ENCODE measurements at regions not wholly inside any gene's neighbourhood (a gene's known extent, or its start where the extent isn't known, plus 50 kb on each side); places are given as distances from the start of the nearest gene placed in this dataset.
"Not testable (repeated sequence)": the region's sequence is repeated elsewhere in the genome, so short reads cannot be mapped to it uniquely, and the experiment has no call there.

DNA sequence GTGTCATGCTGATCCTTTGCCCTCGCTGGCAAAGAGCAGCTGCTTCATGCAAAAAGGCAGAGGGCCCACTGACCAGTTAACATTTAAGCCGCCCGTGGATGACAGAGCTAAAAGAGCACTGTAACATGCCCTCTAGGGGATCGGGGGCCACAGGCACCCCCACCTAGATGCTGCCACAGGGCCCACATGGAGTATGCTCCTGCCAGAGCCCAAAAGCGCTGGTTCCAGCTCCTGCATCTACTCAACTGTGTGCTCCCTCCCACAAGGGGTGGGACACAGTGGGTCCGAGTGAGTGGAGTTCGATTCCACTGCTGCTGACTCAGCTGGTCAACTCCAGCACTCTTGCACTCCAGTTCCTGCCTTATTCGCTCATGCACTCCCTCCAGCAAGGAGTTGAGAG is 199.8 kb upstream of the CNTNAP2 start:
- DNase-seq, result no peak

DNA sequence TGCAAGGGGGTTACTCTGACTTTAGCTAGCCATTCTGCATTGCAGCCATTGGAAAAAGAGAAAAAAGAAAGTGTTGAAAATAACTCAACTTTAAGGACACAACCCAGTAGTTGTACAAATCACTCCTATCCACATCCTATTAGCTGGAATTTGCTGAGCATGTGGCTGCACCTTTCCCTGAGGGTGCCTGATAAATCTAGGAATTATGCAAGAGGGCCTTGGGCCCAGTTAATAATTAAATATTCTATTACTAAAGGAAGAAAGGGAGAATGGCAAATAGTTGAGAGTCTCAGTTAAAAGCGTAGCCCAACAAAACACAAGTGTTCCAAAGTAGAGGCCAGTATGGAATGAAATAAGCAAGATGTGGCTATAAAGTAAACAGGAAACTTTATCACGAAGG is 200.9 kb upstream of the CNTNAP2 start:
- DNase-seq, result no peak

DNA sequence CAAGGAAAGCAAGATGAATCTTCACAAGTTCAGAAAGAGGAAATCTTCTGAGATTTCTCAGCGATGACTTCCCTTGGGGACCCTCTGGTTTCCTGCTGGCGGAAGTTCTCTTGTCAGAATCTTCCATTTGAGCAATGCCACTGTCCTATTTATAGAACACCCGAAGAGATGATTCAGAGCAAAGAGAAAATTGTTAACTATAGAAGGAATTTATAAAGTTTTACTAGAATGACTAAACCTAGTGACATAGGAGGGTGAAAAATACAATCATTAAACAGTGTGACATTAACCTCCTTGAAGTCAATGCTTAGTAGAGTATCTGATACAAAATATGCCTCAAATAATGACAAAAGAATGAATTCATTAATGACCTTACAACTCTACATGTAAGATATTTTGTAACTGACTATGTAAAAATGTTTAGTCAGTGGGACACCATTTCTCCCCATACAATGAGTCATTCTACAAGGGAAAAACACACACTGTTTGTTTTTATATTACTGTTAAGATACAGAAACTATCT is 206.5 kb upstream of the CNTNAP2 start:
- DNase-seq, result peak; percentile 1 to 20 (median 11)

DNA sequence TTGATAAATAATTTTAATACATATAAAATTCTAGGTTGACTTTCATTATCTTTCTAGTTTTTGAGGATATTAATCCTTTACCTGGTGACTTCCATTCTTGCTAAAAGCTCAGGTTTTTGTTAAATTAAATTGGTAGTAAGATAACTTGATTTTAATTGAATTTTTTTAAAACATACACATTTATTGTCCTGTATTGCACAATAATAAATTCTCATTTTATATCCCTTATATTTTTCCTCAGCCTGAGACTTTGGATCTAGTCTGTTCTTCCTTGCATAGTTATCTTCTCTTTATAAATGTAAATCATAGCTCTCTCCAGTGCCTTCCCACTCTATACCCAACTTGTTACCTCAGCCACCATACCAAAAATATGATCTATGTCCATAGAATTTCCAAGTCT is 212.9 kb upstream of the CNTNAP2 start:
- no peak for DNase-seq

DNA sequence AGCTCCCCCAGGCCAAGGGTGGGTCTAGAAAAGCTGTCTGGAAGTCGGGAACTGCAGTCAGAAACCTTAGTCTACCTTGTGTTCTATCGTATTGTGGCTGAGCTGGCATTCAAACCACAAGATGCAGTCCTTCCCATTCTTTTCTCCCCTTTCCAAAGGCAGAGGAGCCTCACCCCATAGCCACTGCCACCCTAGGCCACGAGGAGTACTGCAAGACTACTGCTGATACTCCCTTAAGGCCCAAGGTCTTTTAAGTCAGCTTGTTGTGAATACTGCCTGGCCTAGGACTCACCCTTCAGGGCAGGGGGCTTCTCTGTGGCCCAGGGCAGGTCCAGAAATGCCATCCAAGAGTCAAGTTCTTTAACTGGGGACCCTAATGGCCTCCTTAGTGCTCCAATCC is 214.5 kb upstream of the CNTNAP2 start:
- no peak for DNase-seq

DNA sequence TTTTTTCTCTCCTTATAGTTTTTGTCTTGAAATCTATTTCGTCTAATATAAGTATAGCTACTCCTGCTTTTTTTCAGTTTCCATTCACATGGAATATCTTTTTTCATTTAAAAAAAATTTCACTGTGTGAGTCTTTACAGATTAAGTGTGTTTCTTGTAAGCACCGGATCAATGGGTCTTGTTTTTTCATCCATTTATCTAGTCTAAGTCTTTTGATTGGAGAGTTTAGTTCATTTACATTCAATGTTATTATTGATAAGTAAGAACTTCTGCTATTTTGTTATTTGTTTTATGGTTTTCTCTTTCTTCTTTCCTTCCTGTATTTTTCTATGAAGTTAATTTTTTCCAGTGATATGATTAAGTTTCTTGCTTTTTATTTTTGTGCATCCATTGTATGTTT is 216.7 kb upstream of the CNTNAP2 start:
- no peak for DNase-seq

DNA sequence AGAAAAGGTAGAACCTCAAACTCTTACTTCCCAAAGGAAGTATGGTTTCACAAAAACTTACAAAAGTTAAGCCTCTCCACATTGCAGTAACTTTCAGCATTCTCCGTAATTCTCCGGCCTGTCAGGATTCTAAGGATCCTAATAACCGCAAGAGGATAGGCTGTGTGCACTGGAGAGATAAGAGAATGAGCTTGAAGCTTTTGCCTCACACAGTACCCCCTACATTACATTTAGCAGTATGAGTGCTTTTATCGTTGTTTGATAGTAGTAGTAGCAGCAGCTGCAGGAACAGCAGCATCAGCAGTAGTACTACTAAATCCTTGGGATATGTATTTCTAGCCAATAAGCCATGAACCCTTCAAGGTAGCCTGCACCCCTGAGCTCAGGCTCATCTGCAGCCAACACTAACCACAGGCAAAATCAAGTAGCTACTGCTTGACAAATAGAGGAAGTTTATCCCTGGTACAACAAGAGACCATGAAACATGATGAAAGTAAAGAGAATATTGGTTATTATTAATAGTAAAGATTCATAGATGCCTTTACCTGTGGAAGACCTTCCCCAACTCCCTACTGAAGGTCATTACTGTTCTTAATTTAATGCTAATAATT is 222.6 kb upstream of the CNTNAP2 start:
- DNase-seq, result no peak

DNA sequence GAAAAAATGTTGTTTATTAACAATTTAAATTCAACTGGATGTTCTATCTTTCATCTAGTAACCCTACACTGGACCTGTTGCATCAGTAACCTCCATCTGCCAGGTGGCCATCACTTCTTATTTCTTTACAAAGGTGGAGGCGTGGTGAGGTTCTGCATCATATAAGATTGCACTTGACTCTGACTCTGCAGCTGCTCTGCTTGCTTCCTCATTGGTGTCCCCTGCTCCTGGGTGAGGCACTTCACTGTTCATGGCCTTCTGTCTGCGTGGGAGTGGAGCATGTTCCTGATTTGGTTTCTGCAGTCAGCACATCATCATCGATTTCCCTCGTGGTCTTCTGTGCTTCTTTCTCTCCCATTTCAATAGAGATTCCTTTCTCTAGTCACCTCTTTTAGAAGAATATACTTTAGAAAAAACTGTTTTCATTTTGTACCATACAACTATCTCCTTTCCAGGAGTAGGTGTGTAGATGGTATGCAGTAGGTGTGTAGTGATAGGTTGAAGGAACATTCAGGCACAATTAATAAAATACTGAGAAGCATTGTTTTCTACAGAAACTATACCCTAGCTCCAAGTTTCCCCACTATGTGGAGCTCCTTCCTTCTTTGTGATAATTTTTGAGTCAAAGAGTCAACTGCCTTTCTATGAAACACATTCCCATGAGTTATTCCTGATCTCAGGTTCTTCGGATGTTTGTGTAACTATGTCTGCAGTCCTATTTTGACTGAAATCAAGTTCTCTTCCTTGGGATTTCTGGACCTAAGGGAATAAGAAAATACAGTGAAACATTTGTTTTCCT is 231.7 kb upstream of the CNTNAP2 start:
- DNase-seq, result peak in 1 of 3 donors; percentile 2

DNA sequence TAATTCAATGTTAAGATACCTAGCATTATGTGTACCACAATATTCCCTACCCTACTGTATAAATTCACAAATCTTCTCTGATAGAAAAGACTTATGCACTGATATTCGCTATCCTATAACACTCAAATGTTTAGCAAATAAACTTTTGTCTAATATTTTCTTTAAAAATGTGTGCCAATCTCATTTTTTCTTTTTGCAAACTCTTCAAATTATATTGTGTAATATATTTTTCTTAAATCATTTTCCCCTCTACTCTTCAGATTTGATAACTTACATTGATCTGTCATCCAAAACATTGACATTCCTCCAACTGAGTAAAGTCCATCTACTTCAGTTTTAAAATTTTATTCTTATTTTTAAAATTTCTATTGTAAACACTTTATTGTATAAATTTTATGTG is 240.2 kb upstream of the CNTNAP2 start:
- no peak for DNase-seq

DNA sequence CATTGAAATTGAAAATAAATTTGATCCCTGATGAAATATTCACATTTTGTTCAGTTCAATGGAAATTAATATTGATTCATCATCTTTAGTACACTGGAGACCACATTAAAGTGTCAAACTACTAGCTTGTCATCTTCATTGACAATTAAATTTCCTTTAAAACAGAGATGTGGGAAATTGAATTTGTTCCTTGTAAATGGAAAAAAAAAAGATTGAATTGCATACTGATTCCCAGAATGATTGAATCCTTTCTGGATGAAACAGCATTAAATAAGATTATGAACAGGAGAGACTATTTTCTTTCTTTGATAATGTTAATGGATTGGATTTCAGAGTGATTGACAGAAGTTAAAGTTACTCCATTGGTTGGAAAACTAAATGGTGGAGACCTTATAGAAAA is 241.3 kb upstream of the CNTNAP2 start:
- DNase-seq, result no peak

DNA sequence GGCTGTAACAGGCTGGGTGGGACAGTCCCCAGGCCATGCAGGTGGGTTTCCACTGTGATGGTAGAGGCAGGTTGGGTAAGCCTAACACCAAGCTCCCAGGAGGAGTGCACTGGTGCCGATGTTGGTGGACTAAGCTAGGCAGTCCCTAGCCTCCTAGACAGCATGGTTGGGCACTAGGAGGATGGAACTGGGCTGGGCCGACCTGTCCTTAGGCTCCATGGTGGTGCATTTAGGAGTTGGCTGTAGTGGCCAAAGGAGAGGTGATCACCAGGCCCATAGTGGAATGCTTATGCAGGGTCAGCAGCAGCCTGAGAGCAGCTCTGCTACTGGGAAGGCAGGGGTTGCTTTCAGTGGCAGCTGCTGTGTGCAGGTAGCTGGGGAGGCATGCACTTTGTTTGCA is 247.7 kb upstream of the CNTNAP2 start:
- DNase-seq, result no peak

DNA sequence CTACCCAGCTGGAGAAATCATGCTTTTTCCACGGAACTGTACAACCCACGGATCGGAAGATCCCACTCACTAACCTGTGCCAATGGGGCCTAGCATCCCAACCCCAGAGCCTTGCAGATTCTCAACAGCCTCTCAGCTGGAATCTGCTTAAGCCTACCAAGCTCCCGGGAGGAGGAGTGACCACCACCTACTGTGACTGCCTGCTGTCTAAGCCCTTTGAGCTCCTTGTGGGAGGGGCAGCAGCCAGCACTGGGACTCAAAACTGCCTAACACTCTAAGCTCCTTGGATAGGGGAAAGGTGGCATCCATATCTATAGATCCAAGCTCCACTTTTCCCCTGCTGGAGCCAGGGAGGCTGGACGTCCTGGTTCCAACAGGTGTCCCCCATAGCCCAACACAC is 254.4 kb upstream of the CNTNAP2 start:
- no peak for DNase-seq

DNA sequence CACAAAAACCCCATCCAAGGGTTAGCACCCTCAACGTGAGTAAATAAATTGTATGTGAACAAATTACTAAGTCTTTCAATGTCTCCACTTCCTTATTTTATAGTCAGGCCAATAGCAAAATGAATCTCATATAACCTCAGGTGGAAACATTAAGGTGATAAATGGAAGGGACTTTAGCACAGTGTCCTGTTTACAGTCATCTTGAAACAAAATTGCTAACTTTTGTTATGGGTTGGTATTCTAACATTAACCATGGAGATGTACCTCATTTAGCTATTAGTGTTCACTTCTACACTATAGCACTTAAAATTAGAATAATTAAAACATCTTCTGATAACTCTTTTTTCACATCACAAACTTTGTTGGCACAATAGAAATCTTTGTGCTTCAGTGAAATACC is 255.8 kb upstream of the CNTNAP2 start:
- no peak for DNase-seq

DNA sequence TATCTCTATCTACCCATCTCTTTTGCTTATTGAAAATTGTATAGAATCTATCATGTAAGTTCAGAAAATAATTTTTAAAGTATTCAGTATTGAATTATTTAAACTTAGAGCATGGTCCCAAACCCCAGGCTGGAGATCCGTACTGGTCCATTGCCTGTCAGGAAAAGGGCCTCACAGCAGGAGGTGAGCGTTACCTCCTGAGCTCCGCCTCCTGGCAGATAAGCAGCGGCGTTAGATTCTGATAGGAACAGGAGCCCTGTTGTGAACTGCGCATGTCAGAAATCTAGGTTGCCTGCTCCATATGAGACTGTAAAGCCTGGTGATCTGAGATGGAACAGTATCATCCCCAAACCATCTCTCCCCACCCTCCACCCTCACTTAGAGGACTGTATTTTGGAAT is 266.0 kb upstream of the CNTNAP2 start:
- DNase-seq, result no peak

DNA sequence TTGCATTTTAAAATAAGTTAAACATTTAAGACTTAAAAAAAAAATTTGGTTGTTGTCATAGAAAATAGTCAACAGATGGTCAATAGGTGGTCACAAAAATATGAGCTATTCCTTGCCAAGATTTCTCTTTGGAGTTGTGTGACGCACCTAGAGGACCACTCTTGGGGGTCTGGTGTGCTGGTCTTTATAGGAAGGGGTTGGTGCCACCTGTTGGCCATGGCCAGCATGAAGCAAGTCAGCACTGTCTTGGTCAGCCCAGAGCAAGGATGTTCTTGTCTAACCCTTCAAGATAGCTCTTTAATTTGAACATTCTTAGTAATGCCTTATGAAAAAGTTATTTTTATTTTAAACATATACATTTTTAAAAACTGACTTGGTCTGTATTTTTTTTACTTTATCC is 267.9 kb upstream of the CNTNAP2 start:
- no peak for DNase-seq

DNA sequence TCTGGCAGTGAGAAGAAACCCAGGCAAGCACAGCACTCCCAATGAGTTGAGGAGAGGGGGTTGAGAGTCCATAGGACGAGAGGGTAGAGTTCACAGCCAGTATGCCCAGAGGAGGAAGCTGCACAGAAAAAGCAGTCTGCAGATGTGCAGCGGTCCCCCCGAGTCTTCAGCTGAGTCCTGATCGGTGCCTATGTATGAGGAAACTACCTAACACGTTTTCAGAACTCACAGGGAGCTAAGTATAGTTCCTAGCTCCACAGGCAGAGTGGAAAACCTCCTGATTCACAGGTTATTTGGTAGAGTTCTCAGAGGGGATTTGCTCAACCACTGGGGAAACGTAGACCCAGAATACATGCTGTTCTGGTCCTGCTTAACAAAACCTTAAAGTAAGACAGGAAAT is 271.3 kb upstream of the CNTNAP2 start:
- DNase-seq, result no peak

DNA sequence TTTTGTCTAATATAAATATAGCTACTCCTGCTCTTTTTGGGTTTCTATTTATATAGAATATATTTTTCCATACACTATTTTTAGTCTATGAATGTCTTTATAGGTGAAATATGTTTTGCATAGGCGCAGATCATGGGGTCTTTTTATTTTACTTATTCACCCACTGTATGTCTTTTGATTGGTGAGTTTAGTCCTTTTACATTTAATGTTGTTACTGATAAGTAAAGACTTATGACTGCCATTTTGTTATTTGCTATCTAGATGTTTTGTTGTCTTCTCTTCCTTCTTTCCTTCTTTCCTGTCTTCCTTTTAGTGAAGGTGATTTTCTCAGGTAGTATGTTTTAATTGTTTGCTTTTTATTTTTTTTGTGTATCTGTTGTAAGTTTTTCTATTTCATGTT is 276.8 kb upstream of the CNTNAP2 start:
- no peak for DNase-seq

DNA sequence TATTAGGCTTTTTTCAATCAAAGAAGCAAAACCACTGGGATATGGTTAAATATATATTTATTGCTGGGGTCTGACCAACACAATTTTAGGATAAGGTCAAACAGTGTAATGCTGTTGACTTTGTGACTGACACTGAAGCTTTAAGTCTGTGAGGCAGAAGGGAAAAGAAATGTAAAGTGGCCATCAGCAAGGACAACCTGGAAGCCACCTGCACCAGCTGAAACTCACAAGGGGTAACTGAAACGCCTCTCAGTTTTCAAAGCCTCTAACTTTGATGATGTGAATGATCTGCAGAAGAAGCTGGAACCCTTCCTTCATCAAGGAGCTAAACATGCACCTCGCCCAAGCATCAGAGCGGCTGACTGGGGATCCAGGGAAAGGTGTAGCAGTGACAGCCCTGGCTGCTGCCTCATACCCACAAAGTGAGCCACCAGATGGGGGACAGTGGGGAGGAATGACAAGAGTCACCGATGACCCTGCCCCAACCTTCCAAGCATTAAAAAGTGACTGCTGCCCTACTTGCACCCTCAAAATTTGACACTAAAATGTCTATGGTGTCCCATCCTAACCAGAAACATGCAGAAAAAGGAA is 284.9 kb upstream of the CNTNAP2 start:
- DNase-seq, result no peak

DNA sequence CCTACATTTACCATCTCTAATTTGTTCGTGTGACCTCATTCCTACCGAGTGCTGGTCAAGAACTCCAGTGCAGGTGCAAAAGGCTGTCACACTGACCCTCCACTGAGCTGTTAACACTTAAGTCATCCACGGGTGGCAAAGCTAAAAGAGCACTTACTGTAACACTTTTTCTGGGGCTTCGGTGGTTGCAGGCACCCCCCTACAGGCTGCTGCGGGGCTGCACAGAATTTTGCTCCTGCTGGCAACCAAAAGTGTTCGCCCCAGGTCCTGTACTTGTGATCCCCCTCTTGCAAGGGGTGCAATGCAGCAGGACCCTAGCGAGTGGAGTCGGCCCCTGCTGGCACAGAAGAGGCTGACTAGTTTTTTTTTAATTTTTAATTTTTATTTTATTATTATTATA is 298.9 kb upstream of the CNTNAP2 start:
- DNase-seq, result no peak

DNA sequence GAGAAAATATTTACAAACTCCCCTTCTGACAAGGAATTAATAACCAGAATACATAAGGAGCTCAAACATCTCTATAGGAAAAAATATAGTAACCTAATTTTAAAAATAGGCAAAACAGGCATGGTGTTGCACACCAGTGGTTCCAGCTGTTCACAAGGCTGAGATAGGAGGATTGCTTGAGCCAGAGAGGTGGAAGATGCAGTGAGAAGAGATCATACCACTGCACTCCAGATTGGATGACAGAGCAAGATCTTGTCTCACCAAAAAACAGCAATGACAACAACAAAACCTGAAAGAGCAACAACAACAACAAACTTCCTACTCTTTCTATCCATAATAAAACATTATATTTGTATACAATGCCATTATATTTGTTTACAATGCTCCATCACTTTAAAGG is 304.4 kb upstream of the CNTNAP2 start:
- DNase-seq, result no peak

DNA sequence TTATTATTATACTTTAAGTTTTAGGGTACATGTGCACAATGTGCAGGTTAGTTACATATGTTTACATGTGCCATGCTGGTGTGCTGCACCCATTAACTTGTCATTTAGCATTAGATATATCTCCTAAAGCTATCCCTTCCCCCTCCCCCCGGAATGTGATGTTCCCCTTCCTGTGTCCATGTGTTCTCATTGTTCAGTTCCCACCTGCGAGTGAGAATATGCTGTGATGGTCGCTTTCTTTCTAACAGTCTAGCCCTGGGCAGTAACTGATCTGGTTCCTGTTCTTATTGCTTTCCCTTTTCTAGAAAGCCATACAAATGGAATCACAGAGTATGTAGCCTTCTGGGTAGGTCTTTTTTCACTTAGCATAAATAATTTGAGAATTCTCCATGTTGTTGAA is 311.1 kb upstream of the CNTNAP2 start:
- not testable (repeated sequence) for DNase-seq

DNA sequence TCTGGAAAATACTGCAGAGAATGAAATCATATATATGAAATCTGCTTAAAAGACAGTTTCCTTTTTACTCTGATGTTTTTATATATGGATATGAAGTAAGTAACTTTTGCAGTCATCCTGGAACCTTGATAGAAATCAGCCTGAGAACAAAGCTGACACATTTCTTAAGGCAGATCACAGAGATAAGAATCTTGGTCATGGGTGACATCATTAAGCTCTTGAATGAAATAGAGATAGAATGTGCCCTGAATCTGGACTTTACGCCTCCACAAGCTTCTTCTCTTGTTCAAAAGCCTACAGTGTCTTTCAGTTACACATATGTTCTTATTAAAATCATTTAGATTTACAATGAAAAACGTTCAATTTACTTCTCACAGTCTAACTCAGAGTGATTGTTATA is 319.1 kb upstream of the CNTNAP2 start:
- DNase-seq, result no peak

DNA sequence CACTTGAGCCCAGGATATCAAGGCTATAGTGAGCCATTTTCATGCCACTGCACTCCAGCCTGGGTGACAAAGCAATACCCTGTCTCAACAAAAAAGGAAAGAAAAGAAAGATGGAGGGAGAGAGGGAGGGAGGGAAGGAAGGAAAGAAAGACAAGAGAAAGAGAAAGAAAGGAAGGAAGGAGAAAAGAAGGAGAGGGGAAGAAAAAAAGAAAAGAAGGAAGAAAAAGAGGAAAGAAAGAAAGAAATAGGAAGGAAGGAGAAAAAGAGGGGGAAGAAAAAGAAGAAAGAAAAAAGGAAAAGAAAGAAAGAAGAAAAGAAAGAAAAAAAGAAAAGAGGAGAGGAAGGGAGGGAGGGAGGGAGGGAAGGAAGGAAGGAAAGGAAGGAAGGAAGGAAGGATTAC is 321.5 kb upstream of the CNTNAP2 start:
- DNase-seq, result no peak
